ENCODE measurements at regions not wholly inside any gene's neighbourhood (a gene's known extent, or its start where the extent isn't known, plus 50 kb on each side); places are given as distances from the start of the nearest gene placed in this dataset.

DNA sequence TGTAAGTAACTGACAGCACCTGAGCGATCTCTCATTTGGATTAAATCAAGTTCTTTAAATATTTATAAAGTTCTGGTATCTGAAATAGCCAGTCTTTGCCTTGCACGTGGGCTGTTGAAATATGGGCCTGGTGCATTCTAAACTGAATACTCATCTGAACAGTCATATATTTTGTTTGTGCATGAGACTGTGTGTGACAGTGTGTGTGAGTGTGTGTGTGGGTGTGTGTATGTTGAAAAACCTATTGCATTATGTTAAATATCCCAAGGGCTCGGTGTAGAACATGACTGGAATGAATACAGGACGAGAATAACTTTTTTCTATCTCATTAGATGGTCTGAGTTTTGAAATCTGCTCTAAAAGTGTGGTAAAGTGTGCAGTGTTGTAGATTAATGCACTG, 82.4 kb upstream of the TOX3 start:
- TF ChIP-seq CTBP1 (IDR thresholded peaks at IDR 0.05; ENCODE audit: borderline replicate concordance) = no peak
- TF ChIP-seq ZNF384 (IDR thresholded peaks at IDR 0.05) = no peak
- TF ChIP-seq PKNOX1 (IDR thresholded peaks at IDR 0.05) = no peak
- no peak for TF ChIP-seq SUZ12 (IDR thresholded peaks at IDR 0.05)
- no peak for TF ChIP-seq LEF1 (IDR thresholded peaks at IDR 0.05; ENCODE audit: borderline replicate concordance)
- TF ChIP-seq HDGF (IDR thresholded peaks at IDR 0.05; ENCODE audit: borderline replicate concordance) = no peak
- no peak for TF ChIP-seq ELF4 (IDR thresholded peaks at IDR 0.05)
- no peak for TF ChIP-seq L3MBTL2 (conservative IDR thresholded peaks at IDR 0.05)
- no peak for TF ChIP-seq FOXK2 (IDR thresholded peaks at IDR 0.05)
- no peak for TF ChIP-seq NFRKB (IDR thresholded peaks at IDR 0.05)
- TF ChIP-seq SP1 (IDR thresholded peaks at IDR 0.05) = no peak
- TF ChIP-seq BHLHE40 (IDR thresholded peaks at IDR 0.05; ENCODE audit: borderline replicate concordance) = no peak
- no peak for TF ChIP-seq TARDBP (IDR thresholded peaks at IDR 0.05)
- no peak for TF ChIP-seq ARNT (IDR thresholded peaks at IDR 0.05)
- TF ChIP-seq FOXA1 (IDR thresholded peaks at IDR 0.05) = no peak
- no peak for TF ChIP-seq FOXM1 (IDR thresholded peaks at IDR 0.05; ENCODE audit: borderline replicate concordance)
- POLR2A ChIA-PET = no interaction called here
- no peak for DNase-seq (ENCODE audit: extremely low spot score)
- CTCF ChIA-PET = no interaction called here

DNA sequence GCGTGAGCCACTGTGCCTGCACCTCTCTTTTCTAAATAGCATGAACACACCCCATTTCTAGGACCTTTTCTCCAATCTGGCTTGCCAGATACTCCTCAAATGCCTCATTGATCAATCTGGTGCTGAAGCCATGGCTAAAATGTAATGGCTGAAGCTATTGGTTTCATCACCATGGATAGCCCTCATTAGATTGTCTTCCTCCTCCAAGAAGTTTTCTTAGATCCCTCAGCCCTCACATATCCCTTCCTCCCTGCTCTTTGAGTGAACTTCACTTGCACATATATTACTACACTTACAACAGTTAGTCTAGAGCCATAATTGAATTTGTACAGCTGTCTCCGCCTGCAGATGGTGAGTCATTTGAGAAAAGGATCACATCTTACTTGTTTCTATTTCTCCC, 77.9 kb upstream of the TOX3 start:
- no peak for DNase-seq (ENCODE audit: extremely low spot score)
- POLR2A ChIA-PET = no interaction called here
- TF ChIP-seq PKNOX1 (IDR thresholded peaks at IDR 0.05) (no peak), SP1 (IDR thresholded peaks at IDR 0.05) (no peak), HDGF (IDR thresholded peaks at IDR 0.05; ENCODE audit: borderline replicate concordance) (no peak), LEF1 (IDR thresholded peaks at IDR 0.05; ENCODE audit: borderline replicate concordance) (no peak), L3MBTL2 (conservative IDR thresholded peaks at IDR 0.05) (no peak)
- CTCF ChIA-PET = no interaction called here

GRCh38 chr16:52621651-52622050, 74.7 kb upstream of the TOX3 start:
- POLR2A ChIA-PET = no interaction called here

DNA sequence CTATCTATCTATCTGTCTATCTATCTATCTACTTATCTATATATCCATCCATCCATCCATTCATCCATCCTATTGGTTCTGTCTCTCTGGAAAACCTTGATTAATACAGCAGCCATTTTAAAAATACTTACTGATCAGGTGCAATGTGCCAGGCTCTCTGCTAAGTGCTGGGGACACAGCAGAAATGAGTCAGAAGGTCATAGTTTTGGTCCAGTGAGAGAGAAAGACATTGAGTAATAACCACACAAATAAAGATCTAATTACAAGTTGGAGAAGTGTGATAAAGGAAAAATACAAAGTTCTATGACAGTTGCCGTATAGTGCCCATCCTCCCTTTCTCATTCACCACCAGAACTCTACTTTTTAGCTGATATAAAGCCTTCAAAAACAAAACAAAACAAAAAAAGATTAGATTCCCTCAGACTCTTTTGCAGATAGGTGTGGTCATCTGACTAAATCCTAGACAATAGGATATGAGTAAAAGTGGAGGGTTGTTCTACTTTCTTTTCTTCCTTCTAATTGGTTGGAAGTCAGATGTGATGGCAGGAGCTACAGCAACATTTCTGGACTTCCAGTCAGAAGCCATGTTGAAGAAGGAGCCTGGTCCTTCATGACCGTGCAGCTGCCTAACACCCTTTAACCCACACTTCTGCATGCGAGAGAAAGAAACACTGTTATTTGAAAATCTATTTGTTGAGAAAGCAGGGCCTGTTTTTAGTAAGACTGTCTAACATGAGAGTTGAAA, 72.0 kb upstream of the TOX3 start:
- DNase-seq (ENCODE audit: extremely low spot score) = no peak
- CTCF ChIA-PET = no interaction called here
- POLR2A ChIA-PET = no interaction called here
- TF ChIP-seq BHLHE40 (IDR thresholded peaks at IDR 0.05; ENCODE audit: borderline replicate concordance) (no peak), ARNT (IDR thresholded peaks at IDR 0.05) (no peak), TARDBP (IDR thresholded peaks at IDR 0.05) (no peak), SP1 (IDR thresholded peaks at IDR 0.05) (no peak), NFRKB (IDR thresholded peaks at IDR 0.05) (no peak), LEF1 (IDR thresholded peaks at IDR 0.05; ENCODE audit: borderline replicate concordance) (no peak), FOXA1 (IDR thresholded peaks at IDR 0.05) (no peak), FOXM1 (IDR thresholded peaks at IDR 0.05; ENCODE audit: borderline replicate concordance) (no peak), ZNF384 (IDR thresholded peaks at IDR 0.05) (no peak), ELF4 (IDR thresholded peaks at IDR 0.05) (no peak), FOXK2 (IDR thresholded peaks at IDR 0.05) (no peak), HDGF (IDR thresholded peaks at IDR 0.05; ENCODE audit: borderline replicate concordance) (no peak), CTBP1 (IDR thresholded peaks at IDR 0.05; ENCODE audit: borderline replicate concordance) (no peak), L3MBTL2 (conservative IDR thresholded peaks at IDR 0.05) (no peak), SUZ12 (IDR thresholded peaks at IDR 0.05) (no peak), PKNOX1 (IDR thresholded peaks at IDR 0.05) (no peak)

More at GRCh38 chr16:52621651-52622050, 74.7 kb upstream of the TOX3 start:
- TF ChIP-seq NFRKB (IDR thresholded peaks at IDR 0.05) = no peak
- no peak for TF ChIP-seq ELF4 (IDR thresholded peaks at IDR 0.05)
- CTCF ChIA-PET = no interaction called here
- DNase-seq (ENCODE audit: extremely low spot score) = no peak

DNA sequence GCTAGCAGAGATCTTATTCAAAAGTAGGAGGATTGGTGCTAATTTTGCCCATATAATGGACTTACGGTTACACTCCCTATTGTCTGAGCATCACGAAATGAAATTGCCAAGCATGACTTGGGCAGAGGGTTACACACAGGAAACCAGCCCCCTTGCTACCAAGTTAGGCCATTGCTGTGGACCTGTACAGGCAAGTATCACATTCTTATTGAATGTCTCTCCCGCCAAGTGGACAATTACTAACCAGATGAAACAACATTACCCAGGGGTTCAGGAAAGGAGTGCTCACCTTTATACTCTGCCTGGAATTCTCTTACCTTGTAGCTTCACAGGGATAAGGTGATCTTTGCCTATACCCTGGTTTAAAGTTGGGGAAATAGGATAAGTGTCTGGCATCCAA, 70.6 kb upstream of the TOX3 start:
- TF ChIP-seq SUZ12 (IDR thresholded peaks at IDR 0.05) = no peak
- no peak for TF ChIP-seq ARNT (IDR thresholded peaks at IDR 0.05)
- TF ChIP-seq NFRKB (IDR thresholded peaks at IDR 0.05) = no peak
- no peak for TF ChIP-seq BHLHE40 (IDR thresholded peaks at IDR 0.05; ENCODE audit: borderline replicate concordance)
- no peak for TF ChIP-seq FOXM1 (IDR thresholded peaks at IDR 0.05; ENCODE audit: borderline replicate concordance)
- no peak for TF ChIP-seq FOXA1 (IDR thresholded peaks at IDR 0.05)
- TF ChIP-seq L3MBTL2 (conservative IDR thresholded peaks at IDR 0.05) = no peak
- TF ChIP-seq SP1 (IDR thresholded peaks at IDR 0.05) = no peak
- no peak for TF ChIP-seq TARDBP (IDR thresholded peaks at IDR 0.05)
- TF ChIP-seq LEF1 (IDR thresholded peaks at IDR 0.05; ENCODE audit: borderline replicate concordance) = no peak
- TF ChIP-seq FOXK2 (IDR thresholded peaks at IDR 0.05) = no peak
- TF ChIP-seq ELF4 (IDR thresholded peaks at IDR 0.05) = no peak
- no peak for TF ChIP-seq HDGF (IDR thresholded peaks at IDR 0.05; ENCODE audit: borderline replicate concordance)
- TF ChIP-seq ZNF384 (IDR thresholded peaks at IDR 0.05) = no peak
- no peak for TF ChIP-seq PKNOX1 (IDR thresholded peaks at IDR 0.05)
- no peak for TF ChIP-seq CTBP1 (IDR thresholded peaks at IDR 0.05; ENCODE audit: borderline replicate concordance)
- ChIA-PET CTCF (no interaction called here), POLR2A (no interaction called here)
- DNase-seq (ENCODE audit: extremely low spot score) = no peak

DNA sequence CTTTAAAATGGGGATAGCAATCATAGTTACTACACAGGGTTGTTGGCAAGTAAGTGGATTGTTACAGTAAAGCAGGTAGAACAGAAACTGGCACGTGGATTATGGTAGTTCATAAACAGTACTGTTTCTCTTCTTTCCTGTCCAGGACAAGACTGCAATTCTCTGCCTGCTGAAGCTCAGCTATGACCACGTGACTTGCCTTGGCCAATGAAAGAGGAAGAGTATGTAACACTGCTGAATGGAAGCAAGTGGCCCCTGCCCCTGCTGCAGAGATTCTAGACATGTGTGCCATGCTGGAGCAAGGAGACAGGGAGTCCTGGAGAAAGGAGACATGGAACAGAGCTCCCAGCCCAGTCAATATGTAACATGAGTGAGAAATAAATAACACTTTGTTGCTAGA, 66.6 kb upstream of the TOX3 start:
- TF ChIP-seq BHLHE40 (IDR thresholded peaks at IDR 0.05; ENCODE audit: borderline replicate concordance) = no peak
- no peak for TF ChIP-seq L3MBTL2 (conservative IDR thresholded peaks at IDR 0.05)
- no peak for TF ChIP-seq LEF1 (IDR thresholded peaks at IDR 0.05; ENCODE audit: borderline replicate concordance)
- no peak for TF ChIP-seq FOXK2 (IDR thresholded peaks at IDR 0.05)
- no peak for TF ChIP-seq FOXM1 (IDR thresholded peaks at IDR 0.05; ENCODE audit: borderline replicate concordance)
- TF ChIP-seq CTBP1 (IDR thresholded peaks at IDR 0.05; ENCODE audit: borderline replicate concordance) = no peak
- no peak for TF ChIP-seq PKNOX1 (IDR thresholded peaks at IDR 0.05)
- TF ChIP-seq TARDBP (IDR thresholded peaks at IDR 0.05) = no peak
- TF ChIP-seq NFRKB (IDR thresholded peaks at IDR 0.05) = no peak
- no peak for TF ChIP-seq ZNF384 (IDR thresholded peaks at IDR 0.05)
- TF ChIP-seq HDGF (IDR thresholded peaks at IDR 0.05; ENCODE audit: borderline replicate concordance) = no peak
- POLR2A ChIA-PET = no interaction called here
- no peak for DNase-seq (ENCODE audit: extremely low spot score)
- CTCF ChIA-PET = no interaction called here

Data from HEK293T (cell line).